Suprapubic skin (tissue), 4 donors: ENCODE measurements at regions not wholly inside any gene's neighbourhood (a gene's known extent, or its start where the extent isn't known, plus 50 kb on each side); places are given as distances from the start of the nearest gene placed in this dataset.

Experiments
- CTCF ChIP-seq, 2 donors: fragments of 200-600 bp in 1 of 2; fragments of 450-650 bp in 1 of 2; sonication (generic) in 1 of 2; IDR thresholded peaks; one replicate each; pipeline ENCODE4 v1.5.1; 2016 to 2019; ENCODE audit warnings: antibody characterized with exemption in 2 of 2, mild to moderate bottlenecking in 1 of 2, moderate library complexity in 1 of 2
- POLR2A ChIP-seq, 2 donors: fragments of 450-650 bp; IDR thresholded peaks; one replicate each; pipeline ENCODE4 v1.6.1; 2017; ENCODE audit warnings: antibody characterized with exemption in 2 of 2, mild to moderate bottlenecking in 2 of 2, moderate library complexity in 2 of 2
- POLR2AphosphoS5 ChIP-seq, 3 donors: sonication (generic); formaldehyde crosslinking; IDR thresholded peaks; one replicate each; pipeline ENCODE4 v1.6.1; 2017; ENCODE audit warnings: antibody characterized with exemption in 3 of 3

GRCh38 chr3:31358473-31359070, 174.2 kb upstream of the STT3B start:
- TF ChIP-seq POLR2A (IDR thresholded peaks at IDR 0.05) (no peak), CTCF (IDR thresholded peaks at IDR 0.05) (no peak), POLR2AphosphoS5 (IDR thresholded peaks at IDR 0.05) (no peak)
